ENCODE measurements at regions not wholly inside any gene's neighbourhood (a gene's known extent, or its start where the extent isn't known, plus 50 kb on each side); places are given as distances from the start of the nearest gene placed in this dataset.

GRCh38 chr12:125228519-125229260, 163.5 kb downstream of the AACS start:
- no peak for TF ChIP-seq CTCF (IDR thresholded peaks at IDR 0.05; ENCODE audit: insufficient read depth, low read length, poor library complexity, severe bottlenecking)
- Histone ChIP-seq H3K4me3 (ENCODE audit: low read depth, low read length) (no peak overlapping the region), H3K27me3 (ENCODE audit: control insufficient read depth, insufficient read depth, low read length) (no peaks in the 10 kb centered on the region), H3K36me3 (ENCODE audit: control insufficient read depth, insufficient read depth, low read length) (no peaks in the 10 kb centered on the region)
- no peak for DNase-seq (ENCODE audit: low read depth)

- H3K27me3 ChIP-seq (ENCODE audit: control insufficient read depth, insufficient read depth, low read length), result no peaks in the 10 kb centered on the region
- no peak overlapping the region for H3K4me3 ChIP-seq (ENCODE audit: low read depth, low read length)
- no peak for DNase-seq (ENCODE audit: low read depth)
- no peak for TF ChIP-seq CTCF (IDR thresholded peaks at IDR 0.05; ENCODE audit: insufficient read depth, low read length, poor library complexity, severe bottlenecking)
- no peaks in the 10 kb centered on the region for H3K36me3 ChIP-seq (ENCODE audit: control insufficient read depth, insufficient read depth, low read length)
Measured at GRCh38 chr12:125229878-125230530, 164.8 kb downstream of the AACS start.

- no peak for TF ChIP-seq CTCF (IDR thresholded peaks at IDR 0.05; ENCODE audit: insufficient read depth, low read length, poor library complexity, severe bottlenecking)
- no peak for DNase-seq (ENCODE audit: low read depth)
- Histone ChIP-seq H3K36me3 (ENCODE audit: control insufficient read depth, insufficient read depth, low read length) (no peaks in the 10 kb centered on the region), H3K27me3 (ENCODE audit: control insufficient read depth, insufficient read depth, low read length) (no peaks in the 10 kb centered on the region), H3K4me3 (ENCODE audit: low read depth, low read length) (no peak overlapping the region)
Measured at GRCh38 chr12:125233319-125233718, 168.1 kb downstream of the AACS start.

- H3K4me3 ChIP-seq (ENCODE audit: low read depth, low read length), result no peak overlapping the region
- no peak for DNase-seq (ENCODE audit: low read depth)
- H3K27me3 ChIP-seq (ENCODE audit: control insufficient read depth, insufficient read depth, low read length), result no peaks in the 10 kb centered on the region
- no peak for TF ChIP-seq CTCF (IDR thresholded peaks at IDR 0.05; ENCODE audit: insufficient read depth, low read length, poor library complexity, severe bottlenecking)
- no peaks in the 10 kb centered on the region for H3K36me3 ChIP-seq (ENCODE audit: control insufficient read depth, insufficient read depth, low read length)
Measured at GRCh38 chr12:125239563-125239962, 174.3 kb downstream of the AACS start.

- Histone ChIP-seq H3K36me3 (ENCODE audit: control insufficient read depth, insufficient read depth, low read length) (no peaks in the 10 kb centered on the region), H3K4me3 (ENCODE audit: low read depth, low read length) (no peak overlapping the region), H3K27me3 (ENCODE audit: control insufficient read depth, insufficient read depth, low read length) (peaks cover under 1% of the 10 kb centered on the region)
- no peak for DNase-seq (ENCODE audit: low read depth)
- no peak for TF ChIP-seq CTCF (IDR thresholded peaks at IDR 0.05; ENCODE audit: insufficient read depth, low read length, poor library complexity, severe bottlenecking)
Measured at GRCh38 chr12:125240717-125241116, 175.5 kb downstream of the AACS start.
